Breast epithelium (tissue), 3 donors: ENCODE measurements at regions not wholly inside any gene's neighbourhood (a gene's known extent, or its start where the extent isn't known, plus 50 kb on each side); places are given as distances from the start of the nearest gene placed in this dataset.

Source experiments
- POLR2A ChIP-seq: fragments of 450-650 bp; IDR thresholded peaks from one replicate; pipeline ENCODE4 v1.6.1; 2016; ENCODE audit warnings: antibody characterized with exemption, mild to moderate bottlenecking, moderate library complexity
- POLR2AphosphoS5 ChIP-seq, 3 donors: sonication (generic); formaldehyde crosslinking; IDR thresholded peaks; one replicate each; pipeline ENCODE4 v1.6.1; 2017; ENCODE audit warnings: antibody characterized with exemption in 3 of 3
- TF ChIP-seq, protein P1 (sequence below), 3 donors: fragments of 450-650 bp; IDR thresholded peaks; one replicate each; pipeline ENCODE4 v1.5.1; 2016 to 2017; ENCODE audit warnings: antibody characterized with exemption in 3 of 3, mild to moderate bottlenecking in 3 of 3, moderate library complexity in 3 of 3

DNA sequence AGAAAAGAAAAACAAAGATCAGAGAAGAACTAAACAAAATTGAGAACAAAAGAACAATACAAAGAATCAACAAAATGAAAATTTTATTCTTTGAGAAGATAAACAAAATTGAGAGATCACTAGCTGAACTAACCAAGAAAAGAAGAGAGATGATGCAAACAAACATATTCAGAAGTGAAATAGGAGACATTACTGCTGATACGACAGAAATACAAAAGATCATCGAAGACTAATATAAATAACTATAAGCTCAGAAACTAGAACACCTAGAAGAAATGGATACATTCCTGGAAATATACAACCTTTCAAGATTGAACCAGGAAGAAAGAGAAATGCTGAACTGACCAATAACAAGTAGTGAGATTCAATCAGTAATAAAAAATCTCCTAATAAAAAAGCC is 533.1 kb upstream of the PPP2R3A start:
- TF ChIP-seq, protein P1, sequence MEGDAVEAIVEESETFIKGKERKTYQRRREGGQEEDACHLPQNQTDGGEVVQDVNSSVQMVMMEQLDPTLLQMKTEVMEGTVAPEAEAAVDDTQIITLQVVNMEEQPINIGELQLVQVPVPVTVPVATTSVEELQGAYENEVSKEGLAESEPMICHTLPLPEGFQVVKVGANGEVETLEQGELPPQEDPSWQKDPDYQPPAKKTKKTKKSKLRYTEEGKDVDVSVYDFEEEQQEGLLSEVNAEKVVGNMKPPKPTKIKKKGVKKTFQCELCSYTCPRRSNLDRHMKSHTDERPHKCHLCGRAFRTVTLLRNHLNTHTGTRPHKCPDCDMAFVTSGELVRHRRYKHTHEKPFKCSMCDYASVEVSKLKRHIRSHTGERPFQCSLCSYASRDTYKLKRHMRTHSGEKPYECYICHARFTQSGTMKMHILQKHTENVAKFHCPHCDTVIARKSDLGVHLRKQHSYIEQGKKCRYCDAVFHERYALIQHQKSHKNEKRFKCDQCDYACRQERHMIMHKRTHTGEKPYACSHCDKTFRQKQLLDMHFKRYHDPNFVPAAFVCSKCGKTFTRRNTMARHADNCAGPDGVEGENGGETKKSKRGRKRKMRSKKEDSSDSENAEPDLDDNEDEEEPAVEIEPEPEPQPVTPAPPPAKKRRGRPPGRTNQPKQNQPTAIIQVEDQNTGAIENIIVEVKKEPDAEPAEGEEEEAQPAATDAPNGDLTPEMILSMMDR (IDR thresholded peaks at IDR 0.05) = no peak
- TF ChIP-seq POLR2A (no peak), POLR2AphosphoS5 (IDR thresholded peaks at IDR 0.05) (no peak)
